ENCODE measurements at regions not wholly inside any gene's neighbourhood (a gene's known extent, or its start where the extent isn't known, plus 50 kb on each side); places are given as distances from the start of the nearest gene placed in this dataset.

DNA sequence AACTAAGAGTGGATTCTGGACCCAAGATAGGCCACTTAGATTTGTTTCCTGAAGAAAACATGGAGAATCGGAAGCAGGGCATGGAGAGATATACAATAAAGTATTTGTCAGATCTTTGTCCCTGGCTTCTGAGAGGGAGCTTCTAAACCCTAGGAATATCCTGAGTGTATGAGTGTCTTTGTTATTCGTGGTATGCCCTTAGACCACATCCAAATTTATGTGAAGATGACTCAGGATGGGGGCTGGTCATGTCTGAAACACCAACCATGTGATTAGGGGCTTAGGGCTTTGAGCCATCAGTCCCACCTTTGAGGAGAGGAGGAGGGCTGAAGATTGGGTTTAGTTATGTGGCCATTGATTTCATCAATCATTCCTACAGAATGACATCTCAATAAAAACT lies 69.7 kb upstream of the PLPP4 start:
- POLR2A ChIA-PET: no interaction called here
- CTCF ChIA-PET: no interaction called here
- TF ChIP-seq NFRKB (IDR thresholded peaks at IDR 0.05) (no peak), HDGF (IDR thresholded peaks at IDR 0.05; ENCODE audit: borderline replicate concordance) (no peak), TARDBP (IDR thresholded peaks at IDR 0.05) (no peak), CTBP1 (IDR thresholded peaks at IDR 0.05; ENCODE audit: borderline replicate concordance) (no peak), FOXA1 (IDR thresholded peaks at IDR 0.05) (no peak), L3MBTL2 (conservative IDR thresholded peaks at IDR 0.05) (no peak), BHLHE40 (IDR thresholded peaks at IDR 0.05; ENCODE audit: borderline replicate concordance) (no peak), SP1 (IDR thresholded peaks at IDR 0.05) (no peak), ELF4 (IDR thresholded peaks at IDR 0.05) (no peak), LEF1 (IDR thresholded peaks at IDR 0.05; ENCODE audit: borderline replicate concordance) (no peak), FOXM1 (IDR thresholded peaks at IDR 0.05; ENCODE audit: borderline replicate concordance) (no peak), PKNOX1 (IDR thresholded peaks at IDR 0.05) (no peak), SUZ12 (IDR thresholded peaks at IDR 0.05) (no peak), ZNF384 (IDR thresholded peaks at IDR 0.05) (no peak), ARNT (IDR thresholded peaks at IDR 0.05) (no peak), FOXK2 (IDR thresholded peaks at IDR 0.05) (no peak)
- DNase-seq (ENCODE audit: extremely low spot score): no peak

GRCh38 chr10:120392245-120392644 lies 64.8 kb upstream of the PLPP4 start:
- POLR2A ChIA-PET: no interaction called here
- DNase-seq (ENCODE audit: extremely low spot score): no peak
- CTCF ChIA-PET: no interaction called here
- TF ChIP-seq ARNT (IDR thresholded peaks at IDR 0.05) (no peak), TARDBP (IDR thresholded peaks at IDR 0.05) (no peak), NFRKB (IDR thresholded peaks at IDR 0.05) (no peak), FOXK2 (IDR thresholded peaks at IDR 0.05) (no peak), FOXM1 (IDR thresholded peaks at IDR 0.05; ENCODE audit: borderline replicate concordance) (no peak), PKNOX1 (IDR thresholded peaks at IDR 0.05) (no peak), L3MBTL2 (conservative IDR thresholded peaks at IDR 0.05) (no peak), ZNF384 (IDR thresholded peaks at IDR 0.05) (no peak), LEF1 (IDR thresholded peaks at IDR 0.05; ENCODE audit: borderline replicate concordance) (no peak), HDGF (IDR thresholded peaks at IDR 0.05; ENCODE audit: borderline replicate concordance) (no peak), SUZ12 (IDR thresholded peaks at IDR 0.05) (no peak), SP1 (IDR thresholded peaks at IDR 0.05) (no peak), CTBP1 (IDR thresholded peaks at IDR 0.05; ENCODE audit: borderline replicate concordance) (no peak), BHLHE40 (IDR thresholded peaks at IDR 0.05; ENCODE audit: borderline replicate concordance) (no peak), FOXA1 (IDR thresholded peaks at IDR 0.05) (no peak), ELF4 (IDR thresholded peaks at IDR 0.05) (no peak)

DNA sequence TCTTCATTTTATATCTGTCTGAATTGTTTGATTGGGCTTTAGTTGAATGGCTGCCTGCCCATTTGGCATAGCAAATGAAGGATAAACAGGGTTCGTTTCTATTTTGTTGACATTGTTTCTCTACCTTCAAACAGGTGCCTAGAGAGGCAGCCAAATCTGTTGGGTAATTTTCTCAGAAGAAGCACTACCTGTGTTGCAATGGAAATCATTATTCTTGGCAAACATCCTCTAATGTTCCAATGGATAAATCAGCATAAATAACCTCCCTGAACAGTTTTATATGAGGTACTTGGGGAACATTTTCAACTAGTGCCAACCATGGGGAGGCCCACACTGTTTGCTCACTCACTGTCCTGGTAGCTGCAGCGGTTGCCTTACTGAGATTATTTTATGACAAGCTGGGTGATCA lies 64.4 kb upstream of the PLPP4 start:
- no peak for DNase-seq (ENCODE audit: extremely low spot score)

GRCh38 chr10:120394446-120394845 lies 62.6 kb upstream of the PLPP4 start:
- TF ChIP-seq ARNT (IDR thresholded peaks at IDR 0.05): no peak
- TF ChIP-seq SP1 (IDR thresholded peaks at IDR 0.05): no peak
- no peak for TF ChIP-seq FOXK2 (IDR thresholded peaks at IDR 0.05)
- TF ChIP-seq L3MBTL2 (conservative IDR thresholded peaks at IDR 0.05): no peak
- TF ChIP-seq SUZ12 (IDR thresholded peaks at IDR 0.05): no peak
- TF ChIP-seq PKNOX1 (IDR thresholded peaks at IDR 0.05): no peak
- no peak for TF ChIP-seq CTBP1 (IDR thresholded peaks at IDR 0.05; ENCODE audit: borderline replicate concordance)
- CTCF ChIA-PET: no interaction called here
- no peak for DNase-seq (ENCODE audit: extremely low spot score)
- POLR2A ChIA-PET: no interaction called here

More for the DNA sequence above, 64.4 kb upstream of the PLPP4 start:
- CTCF ChIA-PET: no interaction called here
- POLR2A ChIA-PET: no interaction called here
- TF ChIP-seq TARDBP (IDR thresholded peaks at IDR 0.05): no peak
- TF ChIP-seq BHLHE40 (IDR thresholded peaks at IDR 0.05; ENCODE audit: borderline replicate concordance): no peak
- no peak for TF ChIP-seq SP1 (IDR thresholded peaks at IDR 0.05)
- no peak for TF ChIP-seq ZNF384 (IDR thresholded peaks at IDR 0.05)
- no peak for TF ChIP-seq FOXM1 (IDR thresholded peaks at IDR 0.05; ENCODE audit: borderline replicate concordance)
- TF ChIP-seq ELF4 (IDR thresholded peaks at IDR 0.05): no peak
- TF ChIP-seq L3MBTL2 (conservative IDR thresholded peaks at IDR 0.05): no peak
- no peak for TF ChIP-seq FOXA1 (IDR thresholded peaks at IDR 0.05)
- TF ChIP-seq PKNOX1 (IDR thresholded peaks at IDR 0.05): no peak
- no peak for TF ChIP-seq SUZ12 (IDR thresholded peaks at IDR 0.05)
- no peak for TF ChIP-seq CTBP1 (IDR thresholded peaks at IDR 0.05; ENCODE audit: borderline replicate concordance)
- TF ChIP-seq ARNT (IDR thresholded peaks at IDR 0.05): no peak
- no peak for TF ChIP-seq NFRKB (IDR thresholded peaks at IDR 0.05)
- no peak for TF ChIP-seq FOXK2 (IDR thresholded peaks at IDR 0.05)
- TF ChIP-seq HDGF (IDR thresholded peaks at IDR 0.05; ENCODE audit: borderline replicate concordance): no peak
- TF ChIP-seq LEF1 (IDR thresholded peaks at IDR 0.05; ENCODE audit: borderline replicate concordance): no peak

GRCh38 chr10:120396228-120396627 lies 60.8 kb upstream of the PLPP4 start:
- CTCF ChIA-PET: no interaction called here
- POLR2A ChIA-PET: no interaction called here
- DNase-seq (ENCODE audit: extremely low spot score): no peak
- no peak for TF ChIP-seq FOXK2 (IDR thresholded peaks at IDR 0.05)
- TF ChIP-seq SP1 (IDR thresholded peaks at IDR 0.05): no peak
- TF ChIP-seq LEF1 (IDR thresholded peaks at IDR 0.05; ENCODE audit: borderline replicate concordance): no peak
- TF ChIP-seq TARDBP (IDR thresholded peaks at IDR 0.05): no peak
- no peak for TF ChIP-seq ZNF384 (IDR thresholded peaks at IDR 0.05)
- TF ChIP-seq NFRKB (IDR thresholded peaks at IDR 0.05): no peak

DNA sequence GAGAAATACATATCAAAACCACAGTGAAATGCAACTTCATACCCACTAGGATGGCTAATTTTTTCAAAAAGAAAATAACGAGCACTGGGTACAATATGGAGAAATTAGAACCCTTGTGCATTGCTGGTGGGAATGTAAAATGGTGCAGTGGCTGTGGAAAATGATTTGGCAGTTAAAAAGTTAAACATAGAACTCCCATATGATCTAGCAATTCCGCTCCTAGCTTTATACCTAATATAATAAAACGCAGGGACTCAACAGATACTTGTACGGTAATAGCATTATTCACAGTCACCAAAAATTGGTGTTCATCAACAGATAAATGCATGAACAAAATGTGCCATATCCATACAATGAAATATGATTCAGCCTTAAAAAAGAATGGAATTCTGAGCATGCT lies 58.8 kb upstream of the PLPP4 start:
- no peak for DNase-seq (ENCODE audit: extremely low spot score)
- ChIA-PET POLR2A (no interaction called here), CTCF (no interaction called here)
- TF ChIP-seq SP1 (IDR thresholded peaks at IDR 0.05) (no peak), ARNT (IDR thresholded peaks at IDR 0.05) (no peak), CTBP1 (IDR thresholded peaks at IDR 0.05; ENCODE audit: borderline replicate concordance) (no peak), FOXK2 (IDR thresholded peaks at IDR 0.05) (no peak), ELF4 (IDR thresholded peaks at IDR 0.05) (no peak), FOXM1 (IDR thresholded peaks at IDR 0.05; ENCODE audit: borderline replicate concordance) (no peak), NFRKB (IDR thresholded peaks at IDR 0.05) (no peak), L3MBTL2 (conservative IDR thresholded peaks at IDR 0.05) (no peak), FOXA1 (IDR thresholded peaks at IDR 0.05) (no peak), TARDBP (IDR thresholded peaks at IDR 0.05) (no peak), LEF1 (IDR thresholded peaks at IDR 0.05; ENCODE audit: borderline replicate concordance) (no peak), BHLHE40 (IDR thresholded peaks at IDR 0.05; ENCODE audit: borderline replicate concordance) (no peak), SUZ12 (IDR thresholded peaks at IDR 0.05) (no peak), HDGF (IDR thresholded peaks at IDR 0.05; ENCODE audit: borderline replicate concordance) (no peak), PKNOX1 (IDR thresholded peaks at IDR 0.05) (no peak)
